Stimulated activated CD4-positive, alpha-beta T cell treated with anti-CD3 and anti-CD28 coated beads, Interleukin-12 subunit alpha, Interleukin-12 subunit beta, amount 100 ng/mL, for 4 hours (primary cell): ENCODE measurements at regions not wholly inside any gene's neighbourhood (a gene's known extent, or its start where the extent isn't known, plus 50 kb on each side); places are given as distances from the start of the nearest gene placed in this dataset.
"Not testable (repeated sequence)": the region's sequence is repeated elsewhere in the genome, so short reads cannot be mapped to it uniquely, and the experiment has no call there.

ENCODE experiments used
- DNase-seq: peaks from one replicate; pipeline ENCODE4 v3.0.0-alpha.2; 2020

DNA sequence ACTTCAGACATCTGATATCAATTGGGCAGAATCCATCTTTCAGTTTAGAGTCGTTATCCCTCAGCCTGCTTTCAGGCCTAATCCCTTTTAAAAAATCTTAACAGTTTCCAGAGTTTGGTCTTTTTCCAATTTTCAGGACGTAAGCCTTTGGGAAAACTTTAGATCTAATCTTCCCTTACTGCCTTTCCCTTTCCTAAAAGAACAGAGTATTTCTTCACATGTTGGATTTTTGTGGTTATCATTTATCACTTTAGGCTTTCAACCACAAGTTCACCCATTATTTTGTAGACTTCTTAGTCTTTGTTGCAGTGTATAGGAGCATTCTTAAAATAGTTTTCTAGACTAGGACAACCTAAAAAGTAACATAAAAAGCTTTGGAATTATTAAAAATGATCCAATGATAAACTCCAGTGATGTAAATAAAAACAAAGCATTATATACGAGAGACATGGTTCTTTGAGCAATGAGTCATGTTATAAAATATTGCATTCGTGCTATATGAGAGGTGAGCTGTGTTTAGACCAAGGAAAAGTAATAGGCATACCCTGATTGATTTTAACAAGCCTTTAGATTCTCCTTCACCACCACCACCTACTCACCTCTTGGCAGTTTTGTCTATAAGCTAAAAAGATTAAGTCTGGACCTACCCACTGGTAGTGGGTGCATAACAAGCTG, 90.4 kb upstream of the MCHR2 start:
- no peak for DNase-seq

DNA sequence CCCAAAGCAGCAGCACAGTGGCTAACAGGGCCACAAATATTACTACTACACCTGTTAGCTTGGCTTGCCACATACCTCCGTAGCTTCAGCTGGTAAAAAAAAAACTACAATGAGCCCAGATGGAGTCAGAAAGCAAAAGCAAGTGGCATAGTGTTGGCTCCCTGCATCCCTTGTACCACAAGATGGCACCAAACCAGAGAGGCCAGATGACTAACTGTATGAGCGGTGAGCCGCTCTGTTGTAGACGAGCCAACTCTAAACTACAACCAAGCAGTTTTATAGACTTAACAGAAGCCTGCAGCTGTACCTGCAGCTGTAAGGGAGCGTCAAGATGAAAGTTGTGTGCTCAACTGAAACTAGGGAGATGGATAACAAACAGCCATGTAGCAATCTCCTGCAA, 84.5 kb upstream of the MCHR2 start:
- DNase-seq: no peak

DNA sequence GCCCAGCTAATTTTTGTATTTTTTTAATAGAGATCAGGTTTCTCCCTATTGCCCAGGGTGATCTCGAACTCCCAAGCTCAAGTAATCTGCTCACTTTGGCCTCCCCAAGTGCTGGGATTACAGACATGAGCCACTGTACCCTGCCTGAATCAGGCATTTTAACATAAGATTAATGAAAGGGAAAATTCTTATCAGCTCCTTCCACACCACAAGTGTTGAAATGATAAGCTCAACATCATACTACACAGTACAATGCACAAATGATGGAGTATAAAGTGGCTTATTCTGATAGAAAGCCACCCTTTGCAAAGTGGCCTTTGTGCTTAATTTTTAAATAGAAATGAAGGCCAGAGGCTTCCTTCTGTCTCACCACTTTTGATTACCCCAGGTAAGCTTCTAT, 71.3 kb upstream of the MCHR2 start:
- DNase-seq: no peak

- no peak for DNase-seq
These were observed 68.6 kb upstream of the MCHR2 start for GRCh38 chr6:100062621-100063020.

DNA sequence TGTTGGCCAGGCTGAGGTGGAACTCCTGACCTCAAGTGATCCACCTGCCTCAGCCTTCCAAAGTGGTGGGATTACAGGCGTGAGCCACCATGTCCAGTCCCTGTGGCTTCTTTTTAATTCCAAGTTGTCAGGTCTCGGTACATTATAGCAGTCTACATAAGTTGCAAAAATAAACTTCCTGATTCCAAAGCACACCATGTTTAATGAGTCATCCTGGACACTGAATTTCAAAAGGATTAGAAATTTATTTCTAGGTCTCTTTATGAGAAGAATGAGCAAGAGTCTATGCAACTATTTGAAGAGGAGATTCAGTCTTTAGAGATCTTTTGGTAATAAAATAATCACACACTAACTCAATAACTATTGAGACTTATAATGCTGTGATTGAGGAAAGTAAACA, 63.9 kb upstream of the MCHR2 start:
- no peak for DNase-seq

- no peak for DNase-seq
These were observed 56.5 kb upstream of the MCHR2 start for GRCh38 chr6:100050550-100050949.

- not testable (repeated sequence) for DNase-seq
These were observed 49.9 kb upstream of the MCHR2 start for GRCh38 chr6:100043961-100044360.
